ENCODE measurements at regions not wholly inside any gene's neighbourhood (a gene's known extent, or its start where the extent isn't known, plus 50 kb on each side); places are given as distances from the start of the nearest gene placed in this dataset.

DNA sequence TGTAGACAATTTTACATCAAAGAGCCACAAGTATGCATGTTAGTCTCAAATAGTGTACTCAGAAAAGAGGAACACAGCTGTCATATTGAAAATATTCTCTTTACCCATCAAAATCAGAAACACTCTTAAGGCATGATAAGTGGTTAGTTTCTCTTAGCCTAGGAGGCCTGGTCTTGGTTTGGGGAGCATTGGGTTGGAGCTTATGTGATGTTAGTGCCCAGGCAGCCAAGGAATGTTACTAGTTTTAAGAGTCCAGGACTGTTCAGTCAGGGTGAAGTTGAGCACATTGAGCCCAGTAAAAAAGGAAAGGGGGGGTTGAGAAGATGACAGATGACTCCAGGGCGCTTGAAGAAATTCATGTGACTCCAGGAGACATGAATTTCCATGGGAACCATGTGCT, 340.6 kb downstream of the HRH4 start:
- H3K4me1 ChIP-seq (ENCODE audit: control insufficient read depth, insufficient read depth, low read length), result no peaks in the 10 kb centered on the region
- H3K4me2 ChIP-seq (ENCODE audit: low read length), result no peak overlapping the region
- H3K36me3 ChIP-seq (ENCODE audit: insufficient read depth, low read length), result no peaks in the 10 kb centered on the region
- no peaks in the 10 kb centered on the region for H3K9me3 ChIP-seq (replicated peaks; ENCODE audit: low read length)
- H3K27me3 ChIP-seq (ENCODE audit: control insufficient read depth, insufficient read depth, low read length), result peaks cover 14% of the 10 kb centered on the region
- H3K4me3 ChIP-seq (ENCODE audit: low read length), result no peak overlapping the region
- no peak overlapping the region for H3K9ac ChIP-seq (ENCODE audit: low read depth, low read length)

- no peaks in the 10 kb centered on the region for H3K36me3 ChIP-seq (ENCODE audit: insufficient read depth, low read length)
- H3K4me2 ChIP-seq (ENCODE audit: low read length), result no peak overlapping the region
- no peak overlapping the region for H3K9ac ChIP-seq (ENCODE audit: low read depth, low read length)
- H3K4me3 ChIP-seq (ENCODE audit: low read length), result no peak overlapping the region
- H3K4me1 ChIP-seq (ENCODE audit: control insufficient read depth, insufficient read depth, low read length), result no peaks in the 10 kb centered on the region
- no peaks in the 10 kb centered on the region for H3K9me3 ChIP-seq (replicated peaks; ENCODE audit: low read length)
- H3K27me3 ChIP-seq (ENCODE audit: control insufficient read depth, insufficient read depth, low read length), result peaks cover 9% of the 10 kb centered on the region
These were observed 342.0 kb downstream of the HRH4 start for GRCh38 chr18:24802456-24802855.

- H3K9ac ChIP-seq (ENCODE audit: low read depth, low read length), result no peak overlapping the region
- no peak overlapping the region for H3K4me2 ChIP-seq (ENCODE audit: low read length)
- H3K36me3 ChIP-seq (ENCODE audit: insufficient read depth, low read length), result no peaks in the 10 kb centered on the region
- H3K4me1 ChIP-seq (ENCODE audit: control insufficient read depth, insufficient read depth, low read length), result no peaks in the 10 kb centered on the region
- H3K4me3 ChIP-seq (ENCODE audit: low read length), result no peak overlapping the region
- H3K27me3 ChIP-seq (ENCODE audit: control insufficient read depth, insufficient read depth, low read length), result no peaks in the 10 kb centered on the region
- no peaks in the 10 kb centered on the region for H3K9me3 ChIP-seq (replicated peaks; ENCODE audit: low read length)
These were observed 344.7 kb downstream of the HRH4 start for GRCh38 chr18:24805156-24805555.

- Histone ChIP-seq H3K4me2 (ENCODE audit: low read length) (no peak overlapping the region), H3K9ac (ENCODE audit: low read depth, low read length) (no peak overlapping the region), H3K4me3 (ENCODE audit: low read length) (no peak overlapping the region), H3K9me3 (replicated peaks; ENCODE audit: low read length) (no peaks in the 10 kb centered on the region), H3K4me1 (ENCODE audit: control insufficient read depth, insufficient read depth, low read length) (no peaks in the 10 kb centered on the region), H3K36me3 (ENCODE audit: insufficient read depth, low read length) (no peaks in the 10 kb centered on the region), H3K27me3 (ENCODE audit: control insufficient read depth, insufficient read depth, low read length) (peaks cover 4% of the 10 kb centered on the region)
These were observed 348.9 kb downstream of the HRH4 start for GRCh38 chr18:24809173-24809950.

- Histone ChIP-seq H3K27me3 (ENCODE audit: control insufficient read depth, insufficient read depth, low read length) (peaks cover 8% of the 10 kb centered on the region), H3K9ac (ENCODE audit: low read depth, low read length) (no peak overlapping the region), H3K4me3 (ENCODE audit: low read length) (no peak overlapping the region), H3K4me1 (ENCODE audit: control insufficient read depth, insufficient read depth, low read length) (no peaks in the 10 kb centered on the region), H3K4me2 (ENCODE audit: low read length) (no peak overlapping the region), H3K9me3 (replicated peaks; ENCODE audit: low read length) (no peaks in the 10 kb centered on the region), H3K36me3 (ENCODE audit: insufficient read depth, low read length) (no peaks in the 10 kb centered on the region)
These were observed 350.3 kb downstream of the HRH4 start for GRCh38 chr18:24810561-24811305.

- no peak overlapping the region for H3K4me2 ChIP-seq (ENCODE audit: low read length)
- H3K36me3 ChIP-seq (ENCODE audit: insufficient read depth, low read length), result no peaks in the 10 kb centered on the region
- peaks cover 8% of the 10 kb centered on the region for H3K27me3 ChIP-seq (ENCODE audit: control insufficient read depth, insufficient read depth, low read length)
- no peak overlapping the region for H3K4me3 ChIP-seq (ENCODE audit: low read length)
- H3K9ac ChIP-seq (ENCODE audit: low read depth, low read length), result no peak overlapping the region
- H3K9me3 ChIP-seq (replicated peaks; ENCODE audit: low read length), result no peaks in the 10 kb centered on the region
- no peaks in the 10 kb centered on the region for H3K4me1 ChIP-seq (ENCODE audit: control insufficient read depth, insufficient read depth, low read length)
These were observed 351.7 kb downstream of the HRH4 start for GRCh38 chr18:24811950-24812681.

DNA sequence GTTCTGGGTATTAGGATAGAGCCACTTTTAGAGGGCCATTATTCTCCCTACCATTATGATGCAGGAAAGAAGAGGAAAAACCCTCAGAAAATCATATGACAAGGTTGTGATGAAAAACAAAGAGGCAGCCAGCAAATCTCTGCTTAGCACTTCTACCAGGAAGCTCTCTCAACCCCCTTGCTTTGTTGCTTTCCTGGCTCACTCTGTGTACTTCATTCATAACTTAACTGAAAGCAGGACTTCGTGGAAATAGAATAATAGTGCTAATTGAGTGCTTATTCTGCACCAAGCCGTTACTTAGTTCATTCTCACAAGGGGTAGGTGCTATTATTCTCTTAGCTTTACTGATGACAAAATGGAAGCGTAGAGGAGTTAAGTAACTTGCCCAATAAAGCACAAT, 354.1 kb downstream of the HRH4 start:
- no peaks in the 10 kb centered on the region for H3K9me3 ChIP-seq (replicated peaks; ENCODE audit: low read length)
- H3K4me3 ChIP-seq (ENCODE audit: low read length), result no peak overlapping the region
- no peak overlapping the region for H3K9ac ChIP-seq (ENCODE audit: low read depth, low read length)
- H3K27me3 ChIP-seq (ENCODE audit: control insufficient read depth, insufficient read depth, low read length), result peaks cover 25% of the 10 kb centered on the region
- H3K36me3 ChIP-seq (ENCODE audit: insufficient read depth, low read length), result no peaks in the 10 kb centered on the region
- H3K4me2 ChIP-seq (ENCODE audit: low read length), result no peak overlapping the region
- H3K4me1 ChIP-seq (ENCODE audit: control insufficient read depth, insufficient read depth, low read length), result no peaks in the 10 kb centered on the region

DNA sequence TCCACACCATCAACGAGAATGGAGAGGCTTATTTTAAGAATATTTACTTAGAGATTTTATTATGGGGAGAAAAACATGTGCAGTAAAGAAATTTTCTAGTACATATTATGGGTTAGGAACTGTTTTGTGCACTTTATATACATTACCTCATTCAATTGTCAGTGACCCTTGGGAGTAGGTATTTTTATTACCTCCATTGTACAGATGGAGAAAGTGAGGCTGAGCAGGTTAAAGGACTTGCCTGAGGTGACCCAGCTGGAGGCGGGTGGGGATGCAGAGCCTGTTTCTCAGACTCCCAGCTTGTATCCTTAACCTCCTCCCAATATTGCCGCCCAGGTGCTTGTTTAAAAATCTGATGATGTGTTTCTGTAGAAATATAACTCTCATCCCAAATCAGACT, 356.7 kb downstream of the HRH4 start:
- Histone ChIP-seq H3K4me3 (ENCODE audit: low read length) (no peak overlapping the region), H3K27me3 (ENCODE audit: control insufficient read depth, insufficient read depth, low read length) (peaks cover 26% of the 10 kb centered on the region), H3K9me3 (replicated peaks; ENCODE audit: low read length) (no peaks in the 10 kb centered on the region), H3K4me1 (ENCODE audit: control insufficient read depth, insufficient read depth, low read length) (no peaks in the 10 kb centered on the region), H3K9ac (ENCODE audit: low read depth, low read length) (no peak overlapping the region), H3K4me2 (ENCODE audit: low read length) (no peak overlapping the region), H3K36me3 (ENCODE audit: insufficient read depth, low read length) (no peaks in the 10 kb centered on the region)

DNA sequence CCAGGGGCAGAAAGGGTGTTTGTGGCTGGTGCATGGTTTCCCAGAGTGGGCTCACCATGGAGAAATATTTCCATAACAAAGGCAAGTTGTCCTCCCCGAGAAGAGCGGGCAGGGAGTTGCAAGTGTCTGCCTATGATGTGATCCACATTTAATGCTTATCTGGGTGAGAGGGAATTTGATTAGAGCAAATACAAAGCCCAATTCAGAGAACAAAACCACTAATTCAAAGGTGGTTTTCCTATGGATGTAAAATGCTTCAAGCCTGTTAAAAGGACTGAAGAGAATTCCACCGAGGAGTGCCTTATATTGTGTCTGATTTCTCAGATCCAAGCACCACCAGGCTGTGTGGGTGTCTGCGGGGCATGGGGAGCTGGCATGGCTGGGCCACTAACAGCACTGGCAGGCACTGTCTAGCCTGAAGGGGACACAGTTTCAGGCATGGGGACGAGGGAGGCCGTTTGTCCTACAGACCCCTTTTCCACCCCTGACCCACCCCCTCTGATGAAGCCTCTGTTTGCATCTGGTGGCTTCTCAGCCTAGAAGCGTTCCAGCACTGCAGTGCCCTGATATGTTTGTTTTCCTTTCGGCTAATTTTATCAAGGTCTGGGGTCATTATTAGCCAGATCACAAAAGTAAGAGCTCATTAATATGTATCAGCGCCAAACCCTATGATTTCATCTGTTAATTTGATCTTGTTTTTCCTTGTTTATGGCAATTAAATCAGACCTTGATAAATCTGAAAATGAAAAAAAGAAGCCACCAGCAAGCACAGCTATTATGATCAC, 357.3 kb downstream of the HRH4 start:
- Histone ChIP-seq H3K4me2 (ENCODE audit: low read length) (no peak overlapping the region), H3K9ac (ENCODE audit: low read depth, low read length) (no peak overlapping the region), H3K9me3 (replicated peaks; ENCODE audit: low read length) (no peaks in the 10 kb centered on the region), H3K4me3 (ENCODE audit: low read length) (no peak overlapping the region), H3K36me3 (ENCODE audit: insufficient read depth, low read length) (no peaks in the 10 kb centered on the region), H3K27me3 (ENCODE audit: control insufficient read depth, insufficient read depth, low read length) (peaks cover 26% of the 10 kb centered on the region), H3K4me1 (ENCODE audit: control insufficient read depth, insufficient read depth, low read length) (no peaks in the 10 kb centered on the region)

DNA sequence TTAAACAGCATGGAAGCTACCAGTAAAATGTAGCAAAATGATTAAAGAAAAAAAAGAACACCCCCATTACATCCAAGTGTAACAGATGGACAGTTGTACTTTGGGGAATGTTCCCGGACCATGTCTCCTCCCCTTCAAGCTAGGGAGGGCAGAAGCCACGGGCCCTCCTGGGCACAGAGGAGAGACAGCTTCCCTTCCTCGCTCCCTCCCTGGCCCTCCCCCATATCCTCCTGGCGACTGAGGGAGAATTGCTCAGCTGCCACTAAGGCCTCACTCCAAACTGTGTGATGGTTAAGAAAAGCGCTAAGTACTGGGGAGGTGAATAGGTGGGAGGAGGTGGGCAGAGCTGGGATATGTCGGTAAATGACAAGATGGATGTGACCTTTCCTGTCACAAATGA, 358.0 kb downstream of the HRH4 start:
- Histone ChIP-seq H3K4me2 (ENCODE audit: low read length) (no peak overlapping the region), H3K36me3 (ENCODE audit: insufficient read depth, low read length) (no peaks in the 10 kb centered on the region), H3K4me1 (ENCODE audit: control insufficient read depth, insufficient read depth, low read length) (no peaks in the 10 kb centered on the region), H3K27me3 (ENCODE audit: control insufficient read depth, insufficient read depth, low read length) (peaks cover 26% of the 10 kb centered on the region), H3K9me3 (replicated peaks; ENCODE audit: low read length) (no peaks in the 10 kb centered on the region), H3K9ac (ENCODE audit: low read depth, low read length) (no peak overlapping the region), H3K4me3 (ENCODE audit: low read length) (no peak overlapping the region)

Measured in skeletal muscle satellite cell (primary cell).